Fibroblast of mammary gland (primary cell): ENCODE measurements at regions not wholly inside any gene's neighbourhood (a gene's known extent, or its start where the extent isn't known, plus 50 kb on each side); places are given as distances from the start of the nearest gene placed in this dataset.
"Not testable (repeated sequence)": the region's sequence is repeated elsewhere in the genome, so short reads cannot be mapped to it uniquely, and the experiment has no call there.

Experiments used
- DNase-seq: peaks from one replicate; pipeline ENCODE4 v3.0.0-alpha.2; 2010; ENCODE audit warnings: low read depth
- H3K4me3 ChIP-seq: 2 replicates; pipeline ENCODE4 v1.5.1; 2011; ENCODE audit warnings: low read depth, mild to moderate bottlenecking, low read length, moderate library complexity; ENCODE audit not compliant: control insufficient read depth
- TF ChIP-seq, protein P1 (sequence below): conservative IDR thresholded peaks from 2 replicates; pipeline ENCODE4 v1.5.1; 2011; ENCODE audit warnings: low read depth, low read length, inconsistent platforms; ENCODE audit not compliant: control insufficient read depth, insufficient read depth

DNA sequence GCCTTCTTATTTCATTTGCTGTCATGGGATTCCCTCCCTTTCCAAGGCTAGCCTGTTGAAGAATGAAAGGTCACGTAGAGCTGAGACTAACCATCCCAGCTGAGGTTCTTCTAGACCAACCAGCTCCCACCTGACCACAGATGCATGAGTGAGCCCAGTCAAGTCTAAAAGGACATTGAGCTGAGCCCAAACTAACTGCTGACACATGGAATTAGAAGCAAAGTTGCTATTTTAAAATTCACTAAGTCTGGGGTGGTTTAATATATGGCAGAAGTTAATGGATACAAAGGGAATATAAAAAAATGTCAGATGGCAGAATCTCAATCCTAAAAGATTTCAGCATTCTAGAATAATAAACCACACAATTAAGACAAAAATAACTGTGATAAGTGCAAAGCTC lies 118.9 kb upstream of the RASGEF1B start:
- DNase-seq, result no peak
- H3K4me3 ChIP-seq, result no peak overlapping the region
- TF ChIP-seq, protein P1, sequence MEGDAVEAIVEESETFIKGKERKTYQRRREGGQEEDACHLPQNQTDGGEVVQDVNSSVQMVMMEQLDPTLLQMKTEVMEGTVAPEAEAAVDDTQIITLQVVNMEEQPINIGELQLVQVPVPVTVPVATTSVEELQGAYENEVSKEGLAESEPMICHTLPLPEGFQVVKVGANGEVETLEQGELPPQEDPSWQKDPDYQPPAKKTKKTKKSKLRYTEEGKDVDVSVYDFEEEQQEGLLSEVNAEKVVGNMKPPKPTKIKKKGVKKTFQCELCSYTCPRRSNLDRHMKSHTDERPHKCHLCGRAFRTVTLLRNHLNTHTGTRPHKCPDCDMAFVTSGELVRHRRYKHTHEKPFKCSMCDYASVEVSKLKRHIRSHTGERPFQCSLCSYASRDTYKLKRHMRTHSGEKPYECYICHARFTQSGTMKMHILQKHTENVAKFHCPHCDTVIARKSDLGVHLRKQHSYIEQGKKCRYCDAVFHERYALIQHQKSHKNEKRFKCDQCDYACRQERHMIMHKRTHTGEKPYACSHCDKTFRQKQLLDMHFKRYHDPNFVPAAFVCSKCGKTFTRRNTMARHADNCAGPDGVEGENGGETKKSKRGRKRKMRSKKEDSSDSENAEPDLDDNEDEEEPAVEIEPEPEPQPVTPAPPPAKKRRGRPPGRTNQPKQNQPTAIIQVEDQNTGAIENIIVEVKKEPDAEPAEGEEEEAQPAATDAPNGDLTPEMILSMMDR, result no peak

GRCh38 chr4:81589262-81589661 lies 117.6 kb upstream of the RASGEF1B start:
- TF ChIP-seq, protein P1, result no peak
- no peak for DNase-seq
- no peak overlapping the region for H3K4me3 ChIP-seq

DNA sequence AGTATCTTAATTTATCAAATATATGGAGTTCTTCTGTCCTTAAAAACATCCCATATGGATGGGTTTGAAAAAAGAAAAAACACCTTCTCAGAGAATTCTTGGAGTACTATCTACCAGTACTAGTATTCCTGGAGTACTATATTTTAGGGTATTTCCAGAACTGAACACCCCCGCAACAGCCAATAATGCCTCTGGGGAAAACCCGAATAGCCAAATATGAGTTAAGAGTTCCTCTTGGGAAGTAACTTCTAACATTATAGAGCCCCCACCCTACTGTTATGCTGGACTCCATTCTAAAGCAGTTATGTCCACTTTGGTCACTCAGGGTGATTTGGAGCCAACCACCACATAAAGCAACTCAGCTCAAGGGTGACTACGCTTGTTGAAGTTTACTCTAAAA lies 115.0 kb upstream of the RASGEF1B start:
- TF ChIP-seq, protein P1, result no peak
- DNase-seq, result no peak
- H3K4me3 ChIP-seq, result no peak overlapping the region

DNA sequence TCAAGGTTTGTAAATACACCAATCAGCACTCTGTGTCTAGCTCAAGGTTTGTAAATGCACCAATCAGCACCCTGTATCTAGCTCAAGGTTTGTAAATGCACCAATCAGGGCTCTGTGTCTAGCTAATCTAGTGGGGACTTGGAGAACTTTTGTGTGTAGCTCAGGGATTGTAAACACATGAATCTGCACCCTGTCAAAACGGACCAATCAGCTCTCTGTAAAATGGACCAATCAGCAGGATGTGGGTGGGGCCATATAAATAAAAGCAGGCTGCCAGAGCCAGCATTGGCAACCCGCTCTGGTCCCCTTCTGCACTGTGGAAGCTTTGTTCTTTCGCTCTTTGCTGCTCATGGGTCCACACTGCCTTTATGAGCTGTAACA lies 109.3 kb upstream of the RASGEF1B start:
- not testable (repeated sequence) for H3K4me3 ChIP-seq

GRCh38 chr4:81580346-81580993 lies 108.8 kb upstream of the RASGEF1B start:
- no peak overlapping the region for H3K4me3 ChIP-seq
- DNase-seq, result no peak
- TF ChIP-seq, protein P1, result no peak

More for the DNA sequence above, 109.3 kb upstream of the RASGEF1B start:
- not testable (repeated sequence) for DNase-seq

DNA sequence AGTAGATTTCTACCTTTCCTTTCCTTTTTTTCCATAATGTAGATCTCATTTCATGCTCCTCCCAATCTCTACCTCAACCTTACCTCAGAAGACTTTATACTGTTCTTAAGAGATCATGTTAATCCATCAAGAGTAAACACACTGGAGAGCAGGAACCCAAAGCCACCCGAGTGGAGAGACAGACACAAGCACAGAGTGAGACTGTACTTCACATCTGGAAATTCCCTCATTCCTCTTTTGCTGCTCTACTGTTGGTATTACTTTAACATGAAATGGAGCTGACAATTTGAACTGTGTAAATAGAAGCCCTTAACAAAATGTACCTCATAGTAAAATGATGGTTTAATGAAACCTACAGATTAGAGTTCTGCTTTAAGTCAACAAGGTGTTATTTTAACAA lies 105.7 kb upstream of the RASGEF1B start:
- no peak for DNase-seq
- H3K4me3 ChIP-seq, result no peak overlapping the region
- TF ChIP-seq, protein P1, result no peak

DNA sequence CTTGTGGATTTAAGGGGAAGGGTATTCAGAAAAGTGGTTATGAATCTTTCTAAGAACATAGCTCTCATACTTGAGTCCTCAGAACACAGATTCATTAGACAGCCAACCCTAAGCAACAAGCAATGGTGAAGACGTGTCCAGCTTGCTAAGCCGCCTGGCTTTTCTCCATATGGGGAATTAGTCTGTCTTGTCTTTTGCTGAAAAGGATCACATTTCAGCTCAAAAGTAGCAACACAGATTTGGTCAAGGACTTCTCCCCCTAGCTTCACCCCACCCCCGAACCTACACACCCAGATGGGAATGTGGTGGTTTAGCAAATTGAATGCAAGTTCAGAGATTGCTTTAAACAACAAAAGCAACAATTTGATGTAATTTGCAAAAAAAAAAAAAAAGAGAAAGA lies 103.3 kb upstream of the RASGEF1B start:
- no peak overlapping the region for H3K4me3 ChIP-seq
- DNase-seq, result peak; percentile 3
- TF ChIP-seq, protein P1, result no peak
